Prostate gland (tissue), 2 donors: ENCODE measurements at regions not wholly inside any gene's neighbourhood (a gene's known extent, or its start where the extent isn't known, plus 50 kb on each side); places are given as distances from the start of the nearest gene placed in this dataset.
"Not testable (repeated sequence)": the region's sequence is repeated elsewhere in the genome, so short reads cannot be mapped to it uniquely, and the experiment has no call there.

Source experiments
- DNase-seq: peaks from one replicate; pipeline ENCODE4 v3.0.0-alpha.2; 2019; ENCODE audit warnings: low spot score
- H3K27ac ChIP-seq, 2 donors: fragments of 200-600 bp; sonication (generic); 2 replicates each; pipeline ENCODE4 v1.5.1; 2017 to 2019
- H3K27me3 ChIP-seq: fragments of 200-600 bp; sonication (generic); replicated peaks from 2 replicates; pipeline ENCODE4 v1.5.1; 2019; ENCODE audit not compliant: insufficient read depth
- H3K36me3 ChIP-seq, 2 donors: fragments of 200-600 bp; sonication (generic); 1 replicate in 1 of 2; 2 replicates in 1 of 2; pipeline versions ENCODE4 v1.5.1 to v1.8.1; 2017 to 2019
- H3K4me1 ChIP-seq: fragments of 200-600 bp; sonication (generic); replicated peaks from 2 replicates; pipeline ENCODE4 v1.5.1; 2019
- H3K4me3 ChIP-seq, 2 donors: fragments of 200-600 bp; sonication (generic); 2 replicates each; pipeline ENCODE4 v1.5.1; 2017 to 2019
- H3K9me3 ChIP-seq: fragments of 200-600 bp; sonication (generic); 2 replicates; pipeline ENCODE4 v1.5.1; 2017
- CTCF ChIP-seq, 4 experiments: fragments of 200-600 bp in 2 of 4; fragments of 450-650 bp in 2 of 4; sonication (generic) in 2 of 4; IDR thresholded peaks; 1 replicate in 3 of 4; 2 replicates in 1 of 4; pipeline ENCODE4 v1.5.1; 2016 to 2019; ENCODE audit warnings: antibody characterized with exemption in 4 of 4, mild to moderate bottlenecking in 2 of 4, moderate library complexity in 2 of 4
- POLR2A ChIP-seq: fragments of 450-650 bp; IDR thresholded peaks from one replicate; pipeline ENCODE4 v1.6.1; 2016; ENCODE audit warnings: antibody characterized with exemption, mild to moderate bottlenecking
- POLR2AphosphoS5 ChIP-seq: sonication (generic); formaldehyde crosslinking; IDR thresholded peaks from one replicate; pipeline ENCODE4 v1.6.1; 2017; ENCODE audit warnings: antibody characterized with exemption
- WGBS: methylation state at CpG from one replicate; pipeline ENCODE4 v1.1.5; 2018; 5-methylcytosine and 5-hydroxymethylcytosine counted together
- intact Hi-C: fragments of 100-400 bp; cut with DNase I; formaldehyde crosslinking; loops from one replicate; pipeline ENCODE4 v1.14.2; 2022

- H3K4me3 ChIP-seq = no peak overlapping the region
- TF ChIP-seq POLR2AphosphoS5 (no peak), POLR2A (no peak), CTCF (IDR thresholded peaks at IDR 0.05) (no peak)
- 57% methylated on average over 2 of the region's 2 CpGs for WGBS
- no peak overlapping the region for H3K27ac ChIP-seq
- DNase-seq = no peak
- H3K4me1 ChIP-seq = no peaks in the 10 kb centered on the region
- intact Hi-C loops = no loop called here
- H3K36me3 ChIP-seq = no peaks in the 10 kb centered on the region
- H3K27me3 ChIP-seq = no peaks in the 10 kb centered on the region
- H3K9me3 ChIP-seq = no peaks in the 10 kb centered on the region
Observed at GRCh38 chr4:127503111-127503510, 129.6 kb upstream of the INTU start.

GRCh38 chr4:127505203-127505602, 127.6 kb upstream of the INTU start:
- WGBS = 5% methylated on average over 1 of the region's 1 CpG
- DNase-seq = no peak
- no peak for TF ChIP-seq POLR2A
- TF ChIP-seq CTCF (IDR thresholded peaks at IDR 0.05) = no peak
- TF ChIP-seq POLR2AphosphoS5 = no peak

GRCh38 chr4:127506283-127506682, 126.5 kb upstream of the INTU start:
- DNase-seq = no peak
- Histone ChIP-seq H3K4me3 (no peak overlapping the region), H3K4me1 (no peaks in the 10 kb centered on the region), H3K36me3 (no peaks in the 10 kb centered on the region), H3K27me3 (no peaks in the 10 kb centered on the region), H3K27ac (no peak overlapping the region), H3K9me3 (no peaks in the 10 kb centered on the region)
- intact Hi-C loops = no loop called here
- 91% methylated on average over 1 of the region's 1 CpG for WGBS
- no peak for TF ChIP-seq CTCF (IDR thresholded peaks at IDR 0.05)
- TF ChIP-seq POLR2AphosphoS5 = no peak
- TF ChIP-seq POLR2A = no peak

More at GRCh38 chr4:127505203-127505602, 127.6 kb upstream of the INTU start:
- no peaks in the 10 kb centered on the region for H3K27me3 ChIP-seq
- no peaks in the 10 kb centered on the region for H3K9me3 ChIP-seq
- intact Hi-C loops = no loop called here
- no peak overlapping the region for H3K27ac ChIP-seq
- no peaks in the 10 kb centered on the region for H3K4me1 ChIP-seq
- no peak overlapping the region for H3K4me3 ChIP-seq
- H3K36me3 ChIP-seq = no peaks in the 10 kb centered on the region

DNA sequence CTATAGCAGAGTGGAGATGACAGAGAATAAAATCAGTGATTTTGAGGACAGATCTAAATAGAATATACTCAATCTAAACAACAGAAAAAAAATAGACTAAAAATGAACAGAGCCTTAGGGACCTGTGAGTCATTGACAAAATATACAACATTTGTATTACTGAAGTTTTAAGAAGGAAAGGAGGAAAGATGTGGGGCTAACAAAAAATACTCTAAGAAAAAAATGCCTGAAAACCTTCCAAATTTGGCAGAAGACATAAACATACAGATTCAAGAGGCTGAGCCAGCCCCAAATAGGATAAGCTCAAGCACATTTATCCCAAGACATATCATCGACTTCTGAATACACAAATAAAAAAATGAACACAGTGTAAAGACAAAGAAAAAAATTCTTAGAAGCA, 123.6 kb upstream of the INTU start:
- Histone ChIP-seq H3K4me3 (no peak overlapping the region), H3K9me3 (no peaks in the 10 kb centered on the region), H3K27ac (no peak overlapping the region), H3K36me3 (no peaks in the 10 kb centered on the region), H3K4me1 (no peaks in the 10 kb centered on the region), H3K27me3 (no peaks in the 10 kb centered on the region)
- 70% methylated on average over 1 of the region's 1 CpG for whole genome bisulfite sequencing
- DNase-seq = no peak
- intact Hi-C loops = no loop called here
- TF ChIP-seq CTCF (IDR thresholded peaks at IDR 0.05) (no peak), POLR2AphosphoS5 (no peak), POLR2A (no peak)

DNA sequence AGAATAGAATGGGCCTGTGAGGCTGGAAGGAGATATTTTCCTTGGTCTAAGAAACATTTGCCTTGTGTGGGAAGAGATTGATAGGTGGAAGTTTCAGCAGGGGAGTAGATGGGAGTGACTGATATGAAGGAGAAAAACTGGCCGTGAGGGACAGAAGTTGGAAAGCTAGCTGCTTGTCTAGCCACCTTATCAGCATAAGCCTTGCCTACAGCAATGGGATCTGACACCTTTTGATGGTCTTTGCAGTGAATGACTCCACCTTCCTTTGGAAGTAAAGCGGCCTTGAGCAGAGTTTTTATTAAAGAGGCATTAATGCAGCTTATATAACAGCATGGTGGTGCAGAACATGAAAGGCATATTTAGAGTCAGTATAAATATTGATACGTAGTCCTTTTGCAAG, 120.1 kb upstream of the INTU start:
- DNase-seq, H3K36me3 ChIP-seq, intact Hi-C loops, H3K4me3 ChIP-seq, H3K27me3 ChIP-seq, H3K9me3 ChIP-seq, H3K27ac ChIP-seq, H3K4me1 ChIP-seq: not testable (repeated sequence)
- WGBS = 90% methylated on average over 3 of the region's 3 CpGs

DNA sequence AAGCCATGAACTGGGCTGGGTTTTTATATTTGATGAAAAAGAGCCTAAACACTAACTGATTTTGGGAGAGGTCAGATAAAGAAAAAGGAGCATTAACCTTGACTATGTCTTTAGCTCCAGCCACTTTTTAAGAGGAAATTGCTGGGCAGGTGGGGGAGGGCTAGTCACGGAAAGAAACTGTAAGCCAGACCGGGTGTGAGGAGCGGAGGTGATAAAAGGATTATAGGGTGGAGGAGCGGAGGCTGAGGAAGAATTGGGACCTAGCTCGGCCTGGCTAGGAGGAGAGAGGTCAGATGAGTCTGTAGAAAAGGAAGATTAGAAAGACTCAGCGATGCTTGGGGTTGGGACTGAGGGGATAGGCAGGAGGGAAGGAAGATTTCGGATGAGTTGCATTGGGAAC, 117.5 kb upstream of the INTU start:
- WGBS = 77% methylated on average over 7 of the region's 7 CpGs

More for the DNA sequence above, 117.5 kb upstream of the INTU start:
- H3K9me3 ChIP-seq, intact Hi-C loops, H3K36me3 ChIP-seq, H3K4me1 ChIP-seq, H3K4me3 ChIP-seq, H3K27ac ChIP-seq, H3K27me3 ChIP-seq, DNase-seq: not testable (repeated sequence)
